IPS-15b (cell line): ENCODE measurements at regions not wholly inside any gene's neighbourhood (a gene's known extent, or its start where the extent isn't known, plus 50 kb on each side); places are given as distances from the start of the nearest gene placed in this dataset.
"Not testable (repeated sequence)": the region's sequence is repeated elsewhere in the genome, so short reads cannot be mapped to it uniquely, and the experiment has no call there.

Source experiments
- H3K27me3 ChIP-seq: one replicate; pipeline ENCODE4 v1.6.1; 2013; ENCODE audit warnings: low read length; ENCODE audit not compliant: control insufficient read depth, insufficient read depth
- H3K36me3 ChIP-seq: one replicate; pipeline ENCODE4 v1.6.1; 2013; ENCODE audit warnings: low read length; ENCODE audit not compliant: control insufficient read depth, insufficient read depth
- H3K4me1 ChIP-seq: one replicate; pipeline ENCODE4 v1.6.1; 2013; ENCODE audit warnings: mild to moderate bottlenecking, low read length; ENCODE audit not compliant: control insufficient read depth, insufficient read depth
- H3K4me3 ChIP-seq: one replicate; pipeline ENCODE4 v1.5.1; 2013; ENCODE audit warnings: low read depth, low read length
- H3K9ac ChIP-seq: one replicate; pipeline ENCODE4 v1.6.1; 2013; ENCODE audit warnings: low read depth, mild to moderate bottlenecking, low read length
- H3K9me3 ChIP-seq: one replicate; pipeline ENCODE4 v1.6.1; 2013; ENCODE audit warnings: mild to moderate bottlenecking, low read length; ENCODE audit not compliant: control insufficient read depth, insufficient read depth

DNA sequence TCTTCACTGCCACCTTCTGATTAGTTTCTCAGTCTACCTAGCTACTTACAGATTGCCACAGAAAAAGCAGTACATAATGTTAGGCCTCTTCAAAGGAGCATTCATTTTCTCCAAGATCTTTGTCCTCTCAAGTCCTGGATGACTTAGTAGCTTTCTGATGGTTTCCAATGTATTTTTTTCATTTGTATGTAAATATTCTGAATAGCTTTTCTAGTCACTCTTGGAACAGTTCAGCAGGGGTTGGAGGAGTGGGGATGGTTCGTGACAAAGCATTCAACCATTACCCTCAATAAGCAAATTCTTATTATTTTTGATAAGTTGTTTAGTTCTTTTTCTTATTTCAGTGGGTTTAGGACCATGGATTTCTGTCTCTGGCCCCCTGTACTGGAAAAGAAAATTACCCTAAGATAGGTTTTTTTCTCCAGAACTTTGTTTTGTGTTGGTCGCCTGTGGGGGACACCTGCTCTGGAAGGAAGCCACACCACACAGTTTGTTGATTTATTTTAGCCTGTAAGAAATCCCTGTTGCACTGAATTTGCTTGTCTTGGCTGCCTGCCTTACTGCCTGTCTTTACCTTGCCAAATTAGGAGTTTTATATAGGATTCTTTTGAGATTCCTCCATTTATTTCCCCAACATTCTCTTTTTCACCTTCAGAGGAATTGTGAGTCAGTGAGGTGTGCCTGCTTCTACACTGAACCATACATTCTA, 247.9 kb downstream of the RFPL4B start:
- no peaks in the 10 kb centered on the region for H3K4me1 ChIP-seq
- H3K9me3 ChIP-seq = no peaks in the 10 kb centered on the region
- H3K4me3 ChIP-seq = no peak overlapping the region
- no peak overlapping the region for H3K9ac ChIP-seq
- H3K36me3 ChIP-seq = no peaks in the 10 kb centered on the region
- no peaks in the 10 kb centered on the region for H3K27me3 ChIP-seq

GRCh38 chr6:112595841-112596240, 248.7 kb downstream of the RFPL4B start:
- Histone ChIP-seq H3K9me3 (no peaks in the 10 kb centered on the region), H3K36me3 (no peaks in the 10 kb centered on the region), H3K9ac (no peak overlapping the region), H3K4me3 (no peak overlapping the region), H3K4me1 (no peaks in the 10 kb centered on the region), H3K27me3 (no peaks in the 10 kb centered on the region)

- H3K27me3 ChIP-seq = no peaks in the 10 kb centered on the region
- no peaks in the 10 kb centered on the region for H3K36me3 ChIP-seq
- H3K9me3 ChIP-seq = no peaks in the 10 kb centered on the region
- H3K4me3 ChIP-seq = no peak overlapping the region
- no peak overlapping the region for H3K9ac ChIP-seq
- no peaks in the 10 kb centered on the region for H3K4me1 ChIP-seq
Measured at GRCh38 chr6:112597176-112597575, 250.0 kb downstream of the RFPL4B start.

DNA sequence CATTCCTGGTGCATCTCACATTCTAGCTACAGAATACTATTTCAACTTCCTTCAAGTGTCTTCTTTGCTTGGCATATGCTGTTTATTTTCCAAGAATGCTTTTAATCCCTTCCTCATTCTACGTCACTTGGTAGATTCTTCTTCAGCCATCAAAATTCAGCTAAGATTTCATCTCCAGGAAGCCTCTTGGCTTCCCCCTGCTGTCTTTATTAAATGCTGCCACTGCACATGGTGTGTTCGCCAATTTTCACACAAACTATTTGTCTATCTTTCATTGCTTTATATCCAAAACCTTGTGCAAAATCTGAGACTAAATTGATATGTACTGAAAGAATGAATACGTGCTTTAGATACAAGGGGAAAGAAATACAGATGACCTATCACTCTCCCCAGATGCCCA, 253.0 kb downstream of the RFPL4B start:
- H3K4me1 ChIP-seq = no peaks in the 10 kb centered on the region

DNA sequence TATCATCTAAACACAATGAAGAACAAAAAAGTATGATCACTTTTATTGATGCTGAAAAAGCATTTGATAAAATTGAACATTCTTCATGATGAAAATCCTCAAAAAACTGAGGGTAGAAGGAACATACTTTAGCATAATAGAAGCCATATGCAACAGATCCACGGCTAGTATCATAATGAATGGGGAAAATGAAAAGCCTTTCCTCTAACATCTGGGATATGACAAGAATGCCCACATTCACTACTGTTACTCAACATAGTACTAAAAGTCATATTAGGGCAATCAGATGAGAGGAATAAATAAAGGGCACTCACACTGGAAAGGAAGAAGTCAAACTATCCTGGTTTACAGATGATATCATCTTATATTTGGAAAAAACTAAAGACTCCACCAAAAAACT, 256.6 kb downstream of the RFPL4B start:
- Histone ChIP-seq H3K9me3 (peaks cover 1% of the 10 kb centered on the region), H3K27me3 (no peaks in the 10 kb centered on the region), H3K4me3 (no peak overlapping the region), H3K36me3 (no peaks in the 10 kb centered on the region), H3K4me1 (no peaks in the 10 kb centered on the region), H3K9ac (no peak overlapping the region)

More for the DNA sequence above, 253.0 kb downstream of the RFPL4B start:
- no peaks in the 10 kb centered on the region for H3K36me3 ChIP-seq
- no peak overlapping the region for H3K9ac ChIP-seq
- no peaks in the 10 kb centered on the region for H3K9me3 ChIP-seq
- no peak overlapping the region for H3K4me3 ChIP-seq
- H3K27me3 ChIP-seq = no peaks in the 10 kb centered on the region

DNA sequence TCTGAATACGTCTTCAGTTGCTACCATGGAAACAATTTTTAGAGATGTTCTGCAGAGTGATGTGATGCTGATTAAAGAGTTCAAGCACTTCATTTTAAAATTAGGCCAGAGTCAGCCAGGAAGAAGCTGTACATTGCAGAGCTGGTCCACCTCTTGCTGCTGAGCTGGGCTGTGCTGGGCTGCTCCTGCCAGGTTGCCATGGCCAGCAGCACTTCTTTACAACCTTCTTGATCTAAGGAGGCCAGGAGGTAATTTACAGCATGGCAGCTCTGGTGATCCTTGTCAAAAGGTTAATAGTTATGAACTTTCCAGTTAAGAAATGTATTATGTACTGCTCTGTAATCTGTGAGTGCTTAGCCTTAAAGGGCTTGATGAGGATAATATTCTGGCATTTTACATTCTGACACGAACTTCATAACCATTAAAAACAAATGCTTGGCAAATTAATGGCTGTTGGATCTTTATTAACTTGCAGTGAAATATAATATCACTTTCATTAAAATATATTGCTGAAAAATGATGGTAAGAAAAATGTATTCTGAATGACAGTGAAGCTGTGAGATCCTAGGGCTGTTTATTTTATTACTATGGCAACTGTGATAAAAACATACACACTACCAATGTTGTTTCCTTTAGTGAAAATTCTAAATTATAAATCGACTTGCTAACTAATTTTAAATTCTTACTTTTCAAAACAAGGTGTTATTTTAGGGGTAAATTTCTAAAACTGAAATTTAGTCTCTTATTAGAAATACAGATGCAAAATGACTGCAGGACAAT, 259.7 kb downstream of the RFPL4B start:
- no peaks in the 10 kb centered on the region for H3K36me3 ChIP-seq
- H3K9ac ChIP-seq = no peak overlapping the region
- no peaks in the 10 kb centered on the region for H3K27me3 ChIP-seq
- H3K9me3 ChIP-seq = peaks cover 9% of the 10 kb centered on the region
- no peaks in the 10 kb centered on the region for H3K4me1 ChIP-seq
- no peak overlapping the region for H3K4me3 ChIP-seq

DNA sequence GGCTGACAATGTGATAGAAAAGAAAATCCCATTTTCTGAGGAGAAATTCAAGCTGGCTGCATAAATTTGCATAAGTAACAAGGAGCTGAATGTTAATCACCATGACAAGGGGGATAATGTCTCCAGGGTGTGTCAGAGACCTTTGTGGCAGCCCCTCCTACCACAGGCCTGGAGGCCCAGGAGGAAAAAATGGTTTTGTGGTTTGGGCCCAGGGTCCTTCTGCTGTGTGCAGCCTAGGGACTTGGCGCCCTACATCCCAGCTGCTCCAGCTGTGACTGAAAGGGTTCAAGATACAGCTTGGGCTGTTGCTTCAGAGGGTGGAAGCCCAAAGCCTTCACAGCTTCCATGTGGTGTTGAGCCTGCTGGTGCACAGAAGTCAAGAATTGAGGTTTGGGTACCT, 261.8 kb downstream of the RFPL4B start:
- not testable (repeated sequence) for H3K4me3 ChIP-seq, H3K9me3 ChIP-seq, H3K9ac ChIP-seq, H3K36me3 ChIP-seq, H3K4me1 ChIP-seq, H3K27me3 ChIP-seq

GRCh38 chr6:112613410-112613809, 266.3 kb downstream of the RFPL4B start:
- Histone ChIP-seq H3K4me3 (no peak overlapping the region), H3K9ac (no peak overlapping the region), H3K4me1 (no peaks in the 10 kb centered on the region), H3K27me3 (no peaks in the 10 kb centered on the region), H3K9me3 (peaks cover 9% of the 10 kb centered on the region), H3K36me3 (no peaks in the 10 kb centered on the region)

DNA sequence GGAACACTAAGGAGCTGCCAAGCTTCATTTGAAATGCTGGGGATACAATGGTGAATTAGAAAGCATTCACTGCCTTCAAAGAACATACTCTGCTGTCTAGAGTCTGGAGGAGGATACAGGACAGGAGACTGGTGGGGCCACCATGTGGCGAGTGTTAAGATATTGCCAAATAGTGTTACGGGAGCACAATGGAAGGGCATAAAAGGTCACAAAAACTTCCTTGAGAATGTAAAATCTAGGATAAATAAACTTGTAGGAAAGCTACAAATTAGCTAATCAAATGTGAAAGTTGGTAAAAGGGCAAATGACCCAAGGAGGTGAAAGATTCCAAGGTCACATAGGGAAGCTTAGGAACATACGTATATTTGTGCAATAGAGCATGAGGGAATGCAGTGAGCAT, 271.7 kb downstream of the RFPL4B start:
- no peak overlapping the region for H3K4me3 ChIP-seq
- no peaks in the 10 kb centered on the region for H3K36me3 ChIP-seq
- no peaks in the 10 kb centered on the region for H3K9me3 ChIP-seq
- no peaks in the 10 kb centered on the region for H3K4me1 ChIP-seq
- no peak overlapping the region for H3K9ac ChIP-seq
- H3K27me3 ChIP-seq = no peaks in the 10 kb centered on the region

- Histone ChIP-seq H3K27me3 (no peaks in the 10 kb centered on the region), H3K9ac (no peak overlapping the region), H3K9me3 (no peaks in the 10 kb centered on the region), H3K4me3 (no peak overlapping the region), H3K36me3 (no peaks in the 10 kb centered on the region), H3K4me1 (no peaks in the 10 kb centered on the region)
Measured at GRCh38 chr6:112620812-112621569, 273.9 kb downstream of the RFPL4B start.

DNA sequence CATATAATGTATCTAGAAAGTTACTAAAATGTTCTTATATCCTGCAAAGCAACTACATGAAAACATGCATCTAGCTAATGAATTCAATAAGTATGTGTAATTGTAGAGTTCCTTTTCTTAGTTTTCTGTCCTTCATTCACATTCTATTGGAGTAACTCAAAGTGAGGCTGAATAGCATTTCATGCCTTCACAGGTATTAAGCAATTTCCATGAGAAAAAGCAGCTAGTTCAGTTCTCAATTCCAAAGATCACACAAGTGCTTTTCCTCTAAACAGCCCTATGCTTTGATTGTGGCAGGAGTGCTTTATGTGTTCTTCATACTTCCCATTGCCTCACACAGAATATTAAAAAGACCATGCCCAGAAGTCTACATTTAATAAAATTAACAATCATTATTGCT, 274.9 kb downstream of the RFPL4B start:
- Histone ChIP-seq H3K9me3 (no peaks in the 10 kb centered on the region), H3K4me1 (no peaks in the 10 kb centered on the region), H3K4me3 (no peak overlapping the region), H3K9ac (no peak overlapping the region), H3K27me3 (no peaks in the 10 kb centered on the region), H3K36me3 (no peaks in the 10 kb centered on the region)
